ENCODE measurements at regions not wholly inside any gene's neighbourhood (a gene's known extent, or its start where the extent isn't known, plus 50 kb on each side); places are given as distances from the start of the nearest gene placed in this dataset.

- TF ChIP-seq POLR2A (IDR thresholded peaks at IDR 0.05) (no peak), CTCF (IDR thresholded peaks at IDR 0.05) (no peak)
These were observed 126.9 kb upstream of the ANKRD55 start for GRCh38 chr5:56359809-56360685.
